ENCODE measurements at regions not wholly inside any gene's neighbourhood (a gene's known extent, or its start where the extent isn't known, plus 50 kb on each side); places are given as distances from the start of the nearest gene placed in this dataset.

DNA sequence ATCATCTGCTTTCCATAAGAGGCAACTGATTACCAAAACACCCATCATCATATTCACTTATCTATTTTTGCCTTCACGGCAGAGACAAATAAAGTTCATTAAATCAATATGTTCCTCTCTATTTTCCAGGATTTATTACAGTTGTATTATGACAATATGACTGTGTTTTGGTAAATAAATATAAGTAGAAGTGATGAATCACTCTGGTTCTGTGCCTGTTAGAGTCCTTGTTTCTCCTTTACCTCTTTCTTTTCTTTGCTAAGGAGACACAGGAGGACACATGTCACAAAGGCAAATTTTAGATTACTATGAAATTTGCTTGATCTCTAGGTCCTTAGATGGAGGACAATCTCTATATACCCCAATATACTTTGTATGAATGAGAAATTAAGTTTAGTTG, 152.6 kb upstream of the PLSCR5 start:
- ATAC-seq: no peak
- CTCF ChIA-PET: no interaction called here

More for the DNA sequence above, 152.6 kb upstream of the PLSCR5 start:
- no peak overlapping the region for H3K27ac Mint-ChIP-seq
- no peaks in the 10 kb centered on the region for H3K9me3 Mint-ChIP-seq
- H3K4me1 Mint-ChIP-seq: no peaks in the 10 kb centered on the region
- no peak for DNase-seq (ENCODE audit: low spot score)
- H3K4me3 Mint-ChIP-seq: no peak overlapping the region
- POLR2A ChIA-PET: no interaction called here
- H3K36me3 Mint-ChIP-seq: no peaks in the 10 kb centered on the region
- TF ChIP-seq FOXP4 (CRISPR knock-in tag; IDR thresholded peaks at IDR 0.05): no peak
- TF ChIP-seq TP53 (CRISPR knock-in tag; IDR thresholded peaks at IDR 0.05): no peak
- TF ChIP-seq, protein P1, sequence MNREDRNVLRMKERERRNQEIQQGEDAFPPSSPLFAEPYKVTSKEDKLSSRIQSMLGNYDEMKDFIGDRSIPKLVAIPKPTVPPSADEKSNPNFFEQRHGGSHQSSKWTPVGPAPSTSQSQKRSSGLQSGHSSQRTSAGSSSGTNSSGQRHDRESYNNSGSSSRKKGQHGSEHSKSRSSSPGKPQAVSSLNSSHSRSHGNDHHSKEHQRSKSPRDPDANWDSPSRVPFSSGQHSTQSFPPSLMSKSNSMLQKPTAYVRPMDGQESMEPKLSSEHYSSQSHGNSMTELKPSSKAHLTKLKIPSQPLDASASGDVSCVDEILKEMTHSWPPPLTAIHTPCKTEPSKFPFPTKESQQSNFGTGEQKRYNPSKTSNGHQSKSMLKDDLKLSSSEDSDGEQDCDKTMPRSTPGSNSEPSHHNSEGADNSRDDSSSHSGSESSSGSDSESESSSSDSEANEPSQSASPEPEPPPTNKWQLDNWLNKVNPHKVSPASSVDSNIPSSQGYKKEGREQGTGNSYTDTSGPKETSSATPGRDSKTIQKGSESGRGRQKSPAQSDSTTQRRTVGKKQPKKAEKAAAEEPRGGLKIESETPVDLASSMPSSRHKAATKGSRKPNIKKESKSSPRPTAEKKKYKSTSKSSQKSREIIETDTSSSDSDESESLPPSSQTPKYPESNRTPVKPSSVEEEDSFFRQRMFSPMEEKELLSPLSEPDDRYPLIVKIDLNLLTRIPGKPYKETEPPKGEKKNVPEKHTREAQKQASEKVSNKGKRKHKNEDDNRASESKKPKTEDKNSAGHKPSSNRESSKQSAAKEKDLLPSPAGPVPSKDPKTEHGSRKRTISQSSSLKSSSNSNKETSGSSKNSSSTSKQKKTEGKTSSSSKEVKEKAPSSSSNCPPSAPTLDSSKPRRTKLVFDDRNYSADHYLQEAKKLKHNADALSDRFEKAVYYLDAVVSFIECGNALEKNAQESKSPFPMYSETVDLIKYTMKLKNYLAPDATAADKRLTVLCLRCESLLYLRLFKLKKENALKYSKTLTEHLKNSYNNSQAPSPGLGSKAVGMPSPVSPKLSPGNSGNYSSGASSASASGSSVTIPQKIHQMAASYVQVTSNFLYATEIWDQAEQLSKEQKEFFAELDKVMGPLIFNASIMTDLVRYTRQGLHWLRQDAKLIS (CRISPR knock-in tag; IDR thresholded peaks at IDR 0.05; ENCODE audit: borderline replicate concordance): no peak
- TF ChIP-seq ZNF263 (CRISPR knock-in tag; IDR thresholded peaks at IDR 0.05; ENCODE audit: low read depth): no peak
- TF ChIP-seq FOXJ3 (CRISPR knock-in tag; IDR thresholded peaks at IDR 0.05; ENCODE audit: borderline replicate concordance): no peak
- TF ChIP-seq ATF1 (CRISPR knock-in tag; IDR thresholded peaks at IDR 0.05): no peak
- no peak for TF ChIP-seq ELF4 (CRISPR knock-in tag; IDR thresholded peaks at IDR 0.05; ENCODE audit: low read depth)
- no peak for TF ChIP-seq ZNF219 (CRISPR knock-in tag; IDR thresholded peaks at IDR 0.05; ENCODE audit: borderline replicate concordance)
- TF ChIP-seq, protein P2, sequence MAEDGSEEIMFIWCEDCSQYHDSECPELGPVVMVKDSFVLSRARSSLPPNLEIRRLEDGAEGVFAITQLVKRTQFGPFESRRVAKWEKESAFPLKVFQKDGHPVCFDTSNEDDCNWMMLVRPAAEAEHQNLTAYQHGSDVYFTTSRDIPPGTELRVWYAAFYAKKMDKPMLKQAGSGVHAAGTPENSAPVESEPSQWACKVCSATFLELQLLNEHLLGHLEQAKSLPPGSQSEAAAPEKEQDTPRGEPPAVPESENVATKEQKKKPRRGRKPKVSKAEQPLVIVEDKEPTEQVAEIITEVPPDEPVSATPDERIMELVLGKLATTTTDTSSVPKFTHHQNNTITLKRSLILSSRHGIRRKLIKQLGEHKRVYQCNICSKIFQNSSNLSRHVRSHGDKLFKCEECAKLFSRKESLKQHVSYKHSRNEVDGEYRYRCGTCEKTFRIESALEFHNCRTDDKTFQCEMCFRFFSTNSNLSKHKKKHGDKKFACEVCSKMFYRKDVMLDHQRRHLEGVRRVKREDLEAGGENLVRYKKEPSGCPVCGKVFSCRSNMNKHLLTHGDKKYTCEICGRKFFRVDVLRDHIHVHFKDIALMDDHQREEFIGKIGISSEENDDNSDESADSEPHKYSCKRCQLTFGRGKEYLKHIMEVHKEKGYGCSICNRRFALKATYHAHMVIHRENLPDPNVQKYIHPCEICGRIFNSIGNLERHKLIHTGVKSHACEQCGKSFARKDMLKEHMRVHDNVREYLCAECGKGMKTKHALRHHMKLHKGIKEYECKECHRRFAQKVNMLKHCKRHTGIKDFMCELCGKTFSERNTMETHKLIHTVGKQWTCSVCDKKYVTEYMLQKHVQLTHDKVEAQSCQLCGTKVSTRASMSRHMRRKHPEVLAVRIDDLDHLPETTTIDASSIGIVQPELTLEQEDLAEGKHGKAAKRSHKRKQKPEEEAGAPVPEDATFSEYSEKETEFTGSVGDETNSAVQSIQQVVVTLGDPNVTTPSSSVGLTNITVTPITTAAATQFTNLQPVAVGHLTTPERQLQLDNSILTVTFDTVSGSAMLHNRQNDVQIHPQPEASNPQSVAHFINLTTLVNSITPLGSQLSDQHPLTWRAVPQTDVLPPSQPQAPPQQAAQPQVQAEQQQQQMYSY (CRISPR knock-in tag; IDR thresholded peaks at IDR 0.05): no peak
- TF ChIP-seq ZMAT4 (CRISPR knock-in tag; IDR thresholded peaks at IDR 0.05): no peak
- TF ChIP-seq ZBTB43 (CRISPR knock-in tag; IDR thresholded peaks at IDR 0.05): no peak
- TF ChIP-seq TCF7 (CRISPR knock-in tag; IDR thresholded peaks at IDR 0.05; ENCODE audit: low read depth): no peak
- TF ChIP-seq ESRRA (CRISPR knock-in tag; IDR thresholded peaks at IDR 0.05; ENCODE audit: borderline replicate concordance): no peak
- TF ChIP-seq NFATC4 (CRISPR knock-in tag; IDR thresholded peaks at IDR 0.05): no peak
- TF ChIP-seq GTF2I (CRISPR knock-in tag; conservative IDR thresholded peaks at IDR 0.05): no peak
- no peak for TF ChIP-seq PREB (CRISPR knock-in tag; IDR thresholded peaks at IDR 0.05; ENCODE audit: borderline replicate concordance)
- no peak for TF ChIP-seq IRF1 (CRISPR knock-in tag; IDR thresholded peaks at IDR 0.05)
- no peak for TF ChIP-seq NR3C1 (CRISPR knock-in tag; conservative IDR thresholded peaks at IDR 0.05; ENCODE audit: low read depth)
- no peak for TF ChIP-seq USF2 (CRISPR knock-in tag; IDR thresholded peaks at IDR 0.05)
- H3K27me3 Mint-ChIP-seq (ENCODE audit: low read depth): no peaks in the 10 kb centered on the region

Data from WTC11 (cell line).